Panc1 (cell line): ENCODE measurements at regions not wholly inside any gene's neighbourhood (a gene's known extent, or its start where the extent isn't known, plus 50 kb on each side); places are given as distances from the start of the nearest gene placed in this dataset.

Source experiments
- ATAC-seq: fragments of 200-7000 bp; cut with Tn5 transposase; 2 replicates; pipeline ENCODE4 v1.9.1; 2020; ENCODE audit warnings: mild to moderate bottlenecking, moderate library complexity
- BruUV-seq: library from RNA; stranded (reverse); fragments of 400-500 nt; replicated peaks from 2 replicates; lab custom pipeline; 2021; lab: Mats Ljungman, UMichigan
- CTCF ChIA-PET: fragments of 300-600 bp; sonication (Branson Sonifier 250); formaldehyde crosslinking; loops from one replicate; lab custom pipeline; 2022; ENCODE audit warnings: antibody characterized with exemption; lab: Charles Lee
- POLR2A ChIA-PET: fragments of 300-600 bp; sonication (Branson Sonifier 250); formaldehyde crosslinking; loops from one replicate; lab custom pipeline; 2022; ENCODE audit warnings: antibody characterized with exemption; lab: Charles Lee
- DNase-seq: peaks from one replicate; pipeline ENCODE4 v3.0.0-alpha.2; 2010; ENCODE audit warnings: low read depth, low spot score
- H3K27ac ChIP-seq: 2 replicates; pipeline ENCODE4 v1.5.1; 2011; ENCODE audit warnings: mild to moderate bottlenecking, low read length, inconsistent platforms
- H3K27me3 ChIP-seq: fragments of 200-500 bp; sonication (Bioruptor generic); 2 replicates; pipeline ENCODE4 v1.6.0; 2014; ENCODE audit warnings: low read length, inconsistent platforms; ENCODE audit not compliant: control insufficient read depth, insufficient read depth
- H3K36me3 ChIP-seq: fragments of 200-500 bp; sonication (Bioruptor generic); 2 replicates; pipeline ENCODE4 v1.5.1; 2014; ENCODE audit warnings: inconsistent platforms, mild to moderate bottlenecking, low read length, moderate library complexity; ENCODE audit not compliant: control insufficient read depth, insufficient read depth
- H3K4me1 ChIP-seq: 2 replicates; pipeline ENCODE4 v1.5.1; 2011; ENCODE audit warnings: inconsistent platforms, mild to moderate bottlenecking, low read length, moderate library complexity; ENCODE audit not compliant: control insufficient read depth, insufficient read depth
- H3K4me3 ChIP-seq, 2 experiments: 2 replicates each; pipeline ENCODE4 v1.5.1; 2011 to 2012; ENCODE audit warnings: low read depth in 2 of 2, low read length in 2 of 2, mild to moderate bottlenecking in 2 of 2, inconsistent platforms in 1 of 2, moderate library complexity in 1 of 2
- H3K9me3 ChIP-seq: fragments of 200-500 bp; sonication (Bioruptor generic); 2 replicates; pipeline ENCODE4 v1.5.1; 2014; ENCODE audit warnings: low read depth, mild to moderate bottlenecking, inconsistent platforms, low read length, moderate library complexity; ENCODE audit not compliant: control insufficient read depth, insufficient read depth
- CTCF ChIP-seq: fragments of 450-650 bp; IDR thresholded peaks from 2 replicates; pipeline ENCODE4 v1.5.1; 2017; ENCODE audit warnings: mild to moderate bottlenecking
- POLR2AphosphoS5 ChIP-seq: IDR thresholded peaks from 2 replicates; pipeline ENCODE4 v1.6.1; 2012; ENCODE audit warnings: mild to moderate bottlenecking, low read depth, low read length, moderate library complexity
- SIN3A ChIP-seq: IDR thresholded peaks from 2 replicates; pipeline ENCODE4 v1.6.1; 2012; ENCODE audit warnings: low read depth, mild to moderate bottlenecking, low read length, moderate library complexity, borderline replicate concordance; ENCODE audit not compliant: insufficient read depth
- TCF7L2 ChIP-seq: IDR thresholded peaks from 2 replicates; pipeline ENCODE4 v1.6.1; 2011; ENCODE audit warnings: mild to moderate bottlenecking, low read depth, low read length, inconsistent platforms
- in situ Hi-C: cut with HindIII; loops from 2 replicates; pipeline ENCODE4 v1.10.0; 2016; ENCODE audit warnings: low sequenced_read_pairs, low pct_unique_long_range_greater_than_20kb
- intact Hi-C: fragments of 100-400 bp; cut with micrococcal nuclease; formaldehyde crosslinking; loops from one replicate; pipeline ENCODE4 v1.10.0; 2022; ENCODE audit not compliant: unreplicated experiment
- TF ChIP-seq, protein P1 (sequence below), 2 experiments: IDR thresholded peaks; 2 replicates each; pipeline ENCODE4 v1.6.1; 2011 to 2012; ENCODE audit warnings: low read depth in 2 of 2, control low read depth in 1 of 2, low read length in 1 of 2, mild to moderate bottlenecking in 1 of 2, moderate library complexity in 1 of 2; ENCODE audit not compliant: insufficient read depth in 1 of 2

DNA sequence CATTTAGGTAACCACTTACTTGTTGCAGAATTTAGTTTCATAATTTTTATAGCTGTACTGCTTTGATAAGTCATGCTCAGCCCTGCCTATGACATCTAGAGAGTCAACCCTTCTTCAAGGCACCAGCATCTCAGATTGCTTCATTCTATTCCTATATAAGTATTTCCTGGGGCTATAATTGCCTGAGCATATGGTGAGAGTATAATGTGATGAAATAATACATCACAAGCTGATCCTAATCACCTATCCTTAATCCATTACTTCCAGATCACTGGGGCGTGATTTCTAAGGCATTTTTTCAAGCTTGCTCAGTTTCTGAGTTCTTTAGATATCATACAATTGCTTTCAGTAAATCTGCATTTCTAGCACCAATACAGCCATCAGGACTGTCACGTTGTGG is 200.0 kb upstream of the NPY2R start:
- POLR2A ChIA-PET: no interaction called here
- H3K36me3 ChIP-seq: no peaks in the 10 kb centered on the region
- ATAC-seq (no peak), DNase-seq (no peak)
- CTCF ChIA-PET: no interaction called here
- no peaks in the 10 kb centered on the region for H3K4me1 ChIP-seq
- no peak overlapping the region for H3K27ac ChIP-seq
- H3K4me3 ChIP-seq: no peak overlapping the region
- H3K9me3 ChIP-seq: no peaks in the 10 kb centered on the region
- in situ Hi-C loops (no loop called here), intact Hi-C loops (no loop called here)
- TF ChIP-seq POLR2AphosphoS5: no peak
- TF ChIP-seq, protein P1, sequence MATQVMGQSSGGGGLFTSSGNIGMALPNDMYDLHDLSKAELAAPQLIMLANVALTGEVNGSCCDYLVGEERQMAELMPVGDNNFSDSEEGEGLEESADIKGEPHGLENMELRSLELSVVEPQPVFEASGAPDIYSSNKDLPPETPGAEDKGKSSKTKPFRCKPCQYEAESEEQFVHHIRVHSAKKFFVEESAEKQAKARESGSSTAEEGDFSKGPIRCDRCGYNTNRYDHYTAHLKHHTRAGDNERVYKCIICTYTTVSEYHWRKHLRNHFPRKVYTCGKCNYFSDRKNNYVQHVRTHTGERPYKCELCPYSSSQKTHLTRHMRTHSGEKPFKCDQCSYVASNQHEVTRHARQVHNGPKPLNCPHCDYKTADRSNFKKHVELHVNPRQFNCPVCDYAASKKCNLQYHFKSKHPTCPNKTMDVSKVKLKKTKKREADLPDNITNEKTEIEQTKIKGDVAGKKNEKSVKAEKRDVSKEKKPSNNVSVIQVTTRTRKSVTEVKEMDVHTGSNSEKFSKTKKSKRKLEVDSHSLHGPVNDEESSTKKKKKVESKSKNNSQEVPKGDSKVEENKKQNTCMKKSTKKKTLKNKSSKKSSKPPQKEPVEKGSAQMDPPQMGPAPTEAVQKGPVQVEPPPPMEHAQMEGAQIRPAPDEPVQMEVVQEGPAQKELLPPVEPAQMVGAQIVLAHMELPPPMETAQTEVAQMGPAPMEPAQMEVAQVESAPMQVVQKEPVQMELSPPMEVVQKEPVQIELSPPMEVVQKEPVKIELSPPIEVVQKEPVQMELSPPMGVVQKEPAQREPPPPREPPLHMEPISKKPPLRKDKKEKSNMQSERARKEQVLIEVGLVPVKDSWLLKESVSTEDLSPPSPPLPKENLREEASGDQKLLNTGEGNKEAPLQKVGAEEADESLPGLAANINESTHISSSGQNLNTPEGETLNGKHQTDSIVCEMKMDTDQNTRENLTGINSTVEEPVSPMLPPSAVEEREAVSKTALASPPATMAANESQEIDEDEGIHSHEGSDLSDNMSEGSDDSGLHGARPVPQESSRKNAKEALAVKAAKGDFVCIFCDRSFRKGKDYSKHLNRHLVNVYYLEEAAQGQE (IDR thresholded peaks at IDR 0.05; ENCODE audit: insufficient read depth in 1 of 2, low read depth in 2 of 2, low read length in 1 of 2): no peak
- BruUV-seq: no TSS peak
- no peaks in the 10 kb centered on the region for H3K27me3 ChIP-seq

DNA sequence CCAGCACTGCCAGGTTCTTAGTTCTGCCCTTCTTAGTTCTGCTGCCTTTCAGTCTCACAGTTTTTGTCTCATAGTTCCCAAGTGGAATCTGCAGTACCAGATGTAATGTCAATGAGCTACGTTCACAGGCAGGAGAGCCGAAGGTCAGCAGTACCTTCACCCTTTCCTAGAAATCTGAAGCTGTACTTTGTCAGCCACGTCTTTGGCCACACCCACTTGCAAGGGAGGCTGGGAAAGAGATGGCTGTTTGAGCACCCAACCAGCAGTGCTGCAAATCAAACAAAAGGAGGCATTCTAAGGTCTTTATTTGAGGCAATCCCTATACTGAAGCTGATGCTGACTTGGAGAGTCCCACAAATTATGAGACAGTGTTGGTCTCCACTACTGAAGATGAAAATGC is 199.1 kb upstream of the NPY2R start:
- in situ Hi-C loops: no loop called here
- TF ChIP-seq POLR2AphosphoS5 (no peak), TCF7L2 (no peak), CTCF (no peak), SIN3A (no peak)
- TF ChIP-seq, protein P1 (IDR thresholded peaks at IDR 0.05; ENCODE audit: insufficient read depth in 1 of 2, low read depth in 2 of 2, low read length in 1 of 2): no peak
- ATAC-seq: no peak
- no peak for DNase-seq
- ChIA-PET CTCF (interaction anchor here (0.7 kb wide), 1 partner anchor 22 kb away, joined by 4 read pairs; no protein-coding TSS in a partner anchor), POLR2A (no interaction called here)
- intact Hi-C loops: no loop called here
- no TSS peak for BruUV-seq
- Histone ChIP-seq H3K4me3 (no peak overlapping the region), H3K9me3 (no peaks in the 10 kb centered on the region), H3K27ac (no peak overlapping the region), H3K36me3 (no peaks in the 10 kb centered on the region), H3K27me3 (no peaks in the 10 kb centered on the region), H3K4me1 (no peaks in the 10 kb centered on the region)
